ENCODE measurements at regions not wholly inside any gene's neighbourhood (a gene's known extent, or its start where the extent isn't known, plus 50 kb on each side); places are given as distances from the start of the nearest gene placed in this dataset.
"Not testable (repeated sequence)": the region's sequence is repeated elsewhere in the genome, so short reads cannot be mapped to it uniquely, and the experiment has no call there.

DNA sequence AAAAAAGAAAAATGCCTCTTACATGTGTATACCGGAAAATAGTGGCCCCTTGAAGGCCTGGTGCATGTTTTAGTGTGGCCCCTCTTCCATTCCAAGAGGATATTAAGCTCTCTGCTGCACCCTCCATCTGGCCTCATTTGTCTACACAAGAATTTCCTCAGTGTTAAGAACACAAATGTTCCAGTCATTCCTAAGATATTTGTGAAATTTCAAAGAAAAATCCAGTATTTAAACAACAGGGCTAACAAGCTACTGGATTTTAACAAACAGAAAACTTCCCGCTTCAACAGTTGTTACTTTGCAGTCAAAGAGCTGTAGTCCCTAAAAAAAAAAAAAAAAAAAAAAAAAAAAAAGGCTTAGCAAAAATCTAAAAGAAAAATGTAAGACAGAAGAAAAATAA is 137.5 kb downstream of the ARRDC4 start:
- WGBS, 2 donors (ENCODE audit: low coverage in 1 of 2) = 85 to 86% methylated on average over 1 to 2 of the region's 2 CpGs
- H3K27ac ChIP-seq, H3K4me3 ChIP-seq, H3K36me3 ChIP-seq, H3K27me3 ChIP-seq, H3K4me1 ChIP-seq, ATAC-seq, H3K9me3 ChIP-seq: not testable (repeated sequence)

DNA sequence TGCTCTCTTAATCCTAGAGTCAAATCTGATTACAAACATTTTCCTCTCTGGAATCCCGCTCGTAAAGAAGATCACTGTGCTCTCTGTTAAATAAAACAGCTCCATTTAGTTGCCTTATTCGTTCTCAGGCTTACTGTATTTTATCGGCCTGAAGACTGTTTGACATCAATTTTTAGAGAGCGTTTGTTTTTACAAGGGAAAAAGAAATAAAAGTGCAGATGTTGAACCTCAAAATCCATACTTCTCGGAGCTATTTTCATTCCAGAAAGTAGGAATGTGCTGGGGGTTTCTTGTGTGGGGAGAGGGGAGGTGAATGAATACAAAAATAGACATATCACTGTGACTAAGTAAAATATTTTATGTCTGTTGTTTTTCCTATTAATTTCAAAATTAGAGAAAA is 140.1 kb downstream of the ARRDC4 start:
- ATAC-seq, H3K36me3 ChIP-seq, H3K27me3 ChIP-seq, H3K9me3 ChIP-seq, H3K4me1 ChIP-seq, H3K27ac ChIP-seq, H3K4me3 ChIP-seq: not testable (repeated sequence)
- WGBS, 2 donors (ENCODE audit: low coverage in 1 of 2) = 25 to 33% methylated on average over 2 to 6 of the region's 6 CpGs

- Histone ChIP-seq H3K36me3 (no peaks in the 10 kb centered on the region), H3K9me3 (no peaks in the 10 kb centered on the region), H3K27me3 (no peaks in the 10 kb centered on the region), H3K4me1 (no peaks in the 10 kb centered on the region), H3K27ac (no peak overlapping the region), H3K4me3 (no peak overlapping the region)
- no peak for ATAC-seq
- 80 to 86% methylated on average over 1 to 6 of the region's 6 CpGs for WGBS, 2 donors (ENCODE audit: low coverage in 1 of 2)
- TF ChIP-seq POLR2AphosphoS5 (IDR thresholded peaks at IDR 0.05) (no peak), EP300 (IDR thresholded peaks at IDR 0.05) (no peak), POLR2A (IDR thresholded peaks at IDR 0.05) (no peak)
- TF ChIP-seq, protein P1, sequence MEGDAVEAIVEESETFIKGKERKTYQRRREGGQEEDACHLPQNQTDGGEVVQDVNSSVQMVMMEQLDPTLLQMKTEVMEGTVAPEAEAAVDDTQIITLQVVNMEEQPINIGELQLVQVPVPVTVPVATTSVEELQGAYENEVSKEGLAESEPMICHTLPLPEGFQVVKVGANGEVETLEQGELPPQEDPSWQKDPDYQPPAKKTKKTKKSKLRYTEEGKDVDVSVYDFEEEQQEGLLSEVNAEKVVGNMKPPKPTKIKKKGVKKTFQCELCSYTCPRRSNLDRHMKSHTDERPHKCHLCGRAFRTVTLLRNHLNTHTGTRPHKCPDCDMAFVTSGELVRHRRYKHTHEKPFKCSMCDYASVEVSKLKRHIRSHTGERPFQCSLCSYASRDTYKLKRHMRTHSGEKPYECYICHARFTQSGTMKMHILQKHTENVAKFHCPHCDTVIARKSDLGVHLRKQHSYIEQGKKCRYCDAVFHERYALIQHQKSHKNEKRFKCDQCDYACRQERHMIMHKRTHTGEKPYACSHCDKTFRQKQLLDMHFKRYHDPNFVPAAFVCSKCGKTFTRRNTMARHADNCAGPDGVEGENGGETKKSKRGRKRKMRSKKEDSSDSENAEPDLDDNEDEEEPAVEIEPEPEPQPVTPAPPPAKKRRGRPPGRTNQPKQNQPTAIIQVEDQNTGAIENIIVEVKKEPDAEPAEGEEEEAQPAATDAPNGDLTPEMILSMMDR (IDR thresholded peaks at IDR 0.05) = no peak
Observed at GRCh38 chr15:98103570-98103969, 143.1 kb downstream of the ARRDC4 start.

DNA sequence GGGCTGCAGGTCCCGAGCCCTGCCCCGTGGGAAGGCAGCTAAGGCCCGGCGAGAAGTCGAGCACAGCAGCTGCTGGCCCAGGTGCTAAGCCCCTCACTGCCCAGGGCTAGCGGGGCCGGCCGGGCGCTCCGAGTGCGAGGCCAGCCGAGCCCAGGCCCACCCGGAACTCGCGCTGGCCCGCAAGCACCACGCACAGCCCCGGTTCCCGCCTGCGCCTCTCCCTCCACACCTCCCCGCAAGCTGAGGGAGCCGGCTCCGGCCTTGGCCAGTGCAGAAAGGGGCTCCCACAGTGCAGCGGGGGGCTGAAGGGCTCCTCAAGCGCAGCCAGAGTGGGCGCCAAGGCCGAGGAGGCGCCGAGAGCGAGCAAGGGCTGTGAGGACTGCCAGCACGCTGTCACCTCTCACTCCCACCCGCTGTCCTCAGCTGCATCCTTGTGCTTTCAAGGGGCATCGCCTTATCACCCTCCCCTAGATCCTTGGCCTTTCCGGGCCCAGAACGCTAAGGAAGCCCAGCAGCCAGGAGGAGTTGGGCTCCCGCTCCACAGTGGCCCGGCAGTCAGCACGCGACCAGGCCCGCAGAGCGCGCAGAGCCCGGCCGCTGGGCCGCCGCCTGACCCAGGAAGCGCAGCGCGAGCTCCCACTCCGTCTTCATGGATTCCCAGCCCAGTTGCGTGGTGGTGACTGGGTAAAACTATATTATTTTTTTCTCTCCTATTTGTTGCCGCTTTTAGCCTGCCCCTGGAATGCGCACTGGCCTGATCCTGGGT is 144.1 kb downstream of the ARRDC4 start:
- 89% methylated on average over 20 of the region's 53 CpGs; no CpG with 5 or more reads in 1 of the 2 donors for WGBS, 2 donors (ENCODE audit: low coverage in 1 of 2)
- not testable (repeated sequence) for H3K9me3 ChIP-seq, H3K27ac ChIP-seq, H3K36me3 ChIP-seq, H3K27me3 ChIP-seq, H3K4me3 ChIP-seq, ATAC-seq, H3K4me1 ChIP-seq

GRCh38 chr15:98106615-98107194 is 146.2 kb downstream of the ARRDC4 start:
- H3K27ac ChIP-seq, H3K9me3 ChIP-seq, H3K4me1 ChIP-seq, H3K36me3 ChIP-seq, ATAC-seq, H3K4me3 ChIP-seq, H3K27me3 ChIP-seq: not testable (repeated sequence)
- WGBS, 2 donors (ENCODE audit: low coverage in 1 of 2) = 45% methylated on average over 2 of the region's 10 CpGs; no CpG with 5 or more reads in 1 of the 2 donors

DNA sequence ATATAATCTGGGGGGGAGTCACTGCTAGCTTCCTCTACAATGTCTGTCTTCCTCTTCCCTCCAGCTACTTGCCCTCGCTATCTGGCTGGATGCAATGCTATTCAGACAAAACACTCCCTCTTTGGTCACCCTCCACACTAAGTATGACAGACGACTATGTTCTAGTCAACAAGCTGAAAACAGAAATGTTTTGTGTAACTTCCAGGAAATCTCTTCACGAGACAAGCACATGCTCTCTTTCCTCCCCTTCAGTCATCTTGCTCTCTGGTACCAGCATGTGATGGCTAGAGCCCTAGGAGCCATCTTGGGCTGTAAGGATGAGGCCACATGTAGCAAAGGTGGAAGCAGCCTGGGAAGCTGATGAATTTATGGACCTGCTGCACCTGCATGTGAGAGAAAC is 151.3 kb downstream of the ARRDC4 start:
- no peaks in the 10 kb centered on the region for H3K36me3 ChIP-seq
- ATAC-seq = no peak

GRCh38 chr15:98113327-98113726 is 152.8 kb downstream of the ARRDC4 start:
- no peaks in the 10 kb centered on the region for H3K27me3 ChIP-seq
- no peaks in the 10 kb centered on the region for H3K4me1 ChIP-seq
- H3K36me3 ChIP-seq = no peaks in the 10 kb centered on the region
- no peak for TF ChIP-seq POLR2AphosphoS5 (IDR thresholded peaks at IDR 0.05)
- TF ChIP-seq, protein P1 (IDR thresholded peaks at IDR 0.05) = no peak
- no peak for TF ChIP-seq EP300 (IDR thresholded peaks at IDR 0.05)
- no peak for TF ChIP-seq POLR2A (IDR thresholded peaks at IDR 0.05)
- H3K27ac ChIP-seq = no peak overlapping the region
- no peaks in the 10 kb centered on the region for H3K9me3 ChIP-seq
- no peak for ATAC-seq
- 68 to 94% methylated on average over 4 to 5 of the region's 5 CpGs for WGBS, 2 donors (ENCODE audit: low coverage in 1 of 2)
- no peak overlapping the region for H3K4me3 ChIP-seq

More for the DNA sequence above, 151.3 kb downstream of the ARRDC4 start:
- 63 to 66% methylated on average over 1 to 3 of the region's 3 CpGs for WGBS, 2 donors (ENCODE audit: low coverage in 1 of 2)
- Histone ChIP-seq H3K4me1 (no peaks in the 10 kb centered on the region), H3K4me3 (no peak overlapping the region), H3K27me3 (no peaks in the 10 kb centered on the region), H3K9me3 (no peaks in the 10 kb centered on the region), H3K27ac (no peak overlapping the region)
- TF ChIP-seq POLR2AphosphoS5 (IDR thresholded peaks at IDR 0.05) = no peak
- TF ChIP-seq, protein P1 (IDR thresholded peaks at IDR 0.05) = no peak
- TF ChIP-seq EP300 (IDR thresholded peaks at IDR 0.05) = no peak
- TF ChIP-seq POLR2A (IDR thresholded peaks at IDR 0.05) = no peak

All from gastroesophageal sphincter (tissue), 4 donors.